ENCODE measurements at regions not wholly inside any gene's neighbourhood (a gene's known extent, or its start where the extent isn't known, plus 50 kb on each side); places are given as distances from the start of the nearest gene placed in this dataset.
"Not testable (repeated sequence)": the region's sequence is repeated elsewhere in the genome, so short reads cannot be mapped to it uniquely, and the experiment has no call there.

- no peak overlapping the region for H3K4me3 ChIP-seq (ENCODE audit: low read length)
- TF ChIP-seq ZNF274 (IDR thresholded peaks at IDR 0.05; ENCODE audit: low read depth, low read length) = no peak
These were observed 85.3 kb upstream of the GSE1 start for GRCh38 chr16:85527767-85528297.

GRCh38 chr16:85528528-85529387 is 84.4 kb upstream of the GSE1 start:
- H3K4me3 ChIP-seq (ENCODE audit: low read length) = no peak overlapping the region
- TF ChIP-seq ZNF274 (IDR thresholded peaks at IDR 0.05; ENCODE audit: low read depth, low read length) = no peak

- TF ChIP-seq ZNF274 (IDR thresholded peaks at IDR 0.05; ENCODE audit: low read depth, low read length) = no peak
- H3K4me3 ChIP-seq (ENCODE audit: low read length) = no peak overlapping the region
These were observed 83.4 kb upstream of the GSE1 start for GRCh38 chr16:85529489-85530369.

- H3K4me3 ChIP-seq (ENCODE audit: low read length) = no peak overlapping the region
- TF ChIP-seq ZNF274 (IDR thresholded peaks at IDR 0.05; ENCODE audit: low read depth, low read length) = no peak
These were observed 82.8 kb upstream of the GSE1 start for GRCh38 chr16:85530370-85530739.

- no peak overlapping the region for H3K4me3 ChIP-seq (ENCODE audit: low read length)
- TF ChIP-seq ZNF274 (IDR thresholded peaks at IDR 0.05; ENCODE audit: low read depth, low read length) = no peak
These were observed 81.6 kb upstream of the GSE1 start for GRCh38 chr16:85531516-85531915.

- no peak for TF ChIP-seq ZNF274 (IDR thresholded peaks at IDR 0.05; ENCODE audit: low read depth, low read length)
- H3K4me3 ChIP-seq (ENCODE audit: low read length) = no peak overlapping the region
These were observed 81.0 kb upstream of the GSE1 start for GRCh38 chr16:85532147-85532546.

GRCh38 chr16:85533593-85533992 is 79.5 kb upstream of the GSE1 start:
- not testable (repeated sequence) for H3K4me3 ChIP-seq (ENCODE audit: low read length)

- no peak overlapping the region for H3K4me3 ChIP-seq (ENCODE audit: low read length)
- TF ChIP-seq ZNF274 (IDR thresholded peaks at IDR 0.05; ENCODE audit: low read depth, low read length) = no peak
These were observed 78.4 kb upstream of the GSE1 start for GRCh38 chr16:85534536-85535351.

- H3K4me3 ChIP-seq (ENCODE audit: low read length) = no peak overlapping the region
- TF ChIP-seq ZNF274 (IDR thresholded peaks at IDR 0.05; ENCODE audit: low read depth, low read length) = no peak
These were observed 77.6 kb upstream of the GSE1 start for GRCh38 chr16:85535352-85536072.

GRCh38 chr16:85536073-85536410 is 77.1 kb upstream of the GSE1 start:
- H3K4me3 ChIP-seq (ENCODE audit: low read length) = no peak overlapping the region
- TF ChIP-seq ZNF274 (IDR thresholded peaks at IDR 0.05; ENCODE audit: low read depth, low read length) = no peak

GRCh38 chr16:85536411-85537330 is 76.5 kb upstream of the GSE1 start:
- no peak for TF ChIP-seq ZNF274 (IDR thresholded peaks at IDR 0.05; ENCODE audit: low read depth, low read length)
- H3K4me3 ChIP-seq (ENCODE audit: low read length) = no peak overlapping the region

- H3K4me3 ChIP-seq (ENCODE audit: low read length) = no peak overlapping the region
- TF ChIP-seq ZNF274 (IDR thresholded peaks at IDR 0.05; ENCODE audit: low read depth, low read length) = no peak
These were observed 75.8 kb upstream of the GSE1 start for GRCh38 chr16:85537331-85537788.
